Tibial nerve (tissue), 4 donors: ENCODE measurements at regions not wholly inside any gene's neighbourhood (a gene's known extent, or its start where the extent isn't known, plus 50 kb on each side); places are given as distances from the start of the nearest gene placed in this dataset.
"Not testable (repeated sequence)": the region's sequence is repeated elsewhere in the genome, so short reads cannot be mapped to it uniquely, and the experiment has no call there.

ENCODE experiments used
- DNase-seq, 2 donors: peaks; one replicate each; pipeline ENCODE4 v3.0.0-alpha.2; 2019; ENCODE audit warnings: low spot score in 2 of 2
- H3K27ac ChIP-seq, 4 donors: fragments of 200-600 bp; sonication (generic) in 3 of 4; one replicate each; pipeline ENCODE4 v1.5.1; 2017 to 2019; ENCODE audit warnings: mild to moderate bottlenecking in 1 of 4
- H3K27me3 ChIP-seq, 2 donors: fragments of 200-600 bp; sonication (generic) in 1 of 2; one replicate each; pipeline versions ENCODE4 v1.5.1 to v1.6.0; 2017 to 2019
- H3K36me3 ChIP-seq, 3 donors: fragments of 200-600 bp; sonication (generic); one replicate each; pipeline ENCODE4 v1.5.1; 2018 to 2019
- H3K4me1 ChIP-seq, 4 donors: fragments of 200-600 bp; sonication (generic) in 3 of 4; one replicate each; pipeline ENCODE4 v1.5.1; 2017 to 2019
- H3K4me3 ChIP-seq, 4 donors: fragments of 200-600 bp; sonication (generic) in 3 of 4; one replicate each; pipeline ENCODE4 v1.5.1; 2017 to 2019; ENCODE audit warnings: mild to moderate bottlenecking in 1 of 4, moderate library complexity in 1 of 4
- H3K9me3 ChIP-seq, 4 donors: fragments of 200-600 bp; sonication (generic) in 3 of 4; one replicate each; pipeline ENCODE4 v1.5.1; 2017 to 2019
- CTCF ChIP-seq, 5 experiments: fragments of 200-600 bp in 3 of 5; fragments of 450-650 bp in 2 of 5; sonication (generic) in 3 of 5; IDR thresholded peaks; one replicate each; pipeline ENCODE4 v1.5.1; 2016 to 2019; ENCODE audit warnings: antibody characterized with exemption in 5 of 5, mild to moderate bottlenecking in 3 of 5, moderate library complexity in 2 of 5
- EP300 ChIP-seq, 2 donors: sonication (generic); formaldehyde crosslinking; IDR thresholded peaks; one replicate each; pipeline ENCODE4 v1.6.1; 2017; ENCODE audit warnings: antibody characterized with exemption in 2 of 2, mild to moderate bottlenecking in 1 of 2
- POLR2A ChIP-seq, 2 donors: fragments of 450-650 bp; IDR thresholded peaks; one replicate each; pipeline ENCODE4 v1.6.1; 2017; ENCODE audit warnings: antibody characterized with exemption in 2 of 2, mild to moderate bottlenecking in 2 of 2, moderate library complexity in 2 of 2
- WGBS, 2 donors: methylation state at CpG; one replicate each; pipeline ENCODE4 v1.1.5; 2018; 5-methylcytosine and 5-hydroxymethylcytosine counted together

GRCh38 chr9:64070083-64070482 is 1214.9 kb downstream of the FOXD4L5 start:
- DNase-seq, H3K4me3 ChIP-seq: not testable (repeated sequence)
- whole genome bisulfite sequencing, 2 donors: 76 to 86% methylated on average over 13 of the region's 13 CpGs

GRCh38 chr9:64066736-64067368 is 1218.2 kb downstream of the FOXD4L5 start:
- H3K27ac ChIP-seq: no peak overlapping the region
- no peaks in the 10 kb centered on the region for H3K4me1 ChIP-seq
- TF ChIP-seq EP300 (IDR thresholded peaks at IDR 0.05): no peak
- no peak for TF ChIP-seq POLR2A (IDR thresholded peaks at IDR 0.05)
- TF ChIP-seq CTCF (IDR thresholded peaks at IDR 0.05): no peak
- 81 to 85% methylated on average over 20 to 23 of the region's 24 CpGs for WGBS, 2 donors
- DNase-seq: no peak
- H3K36me3 ChIP-seq: no peaks in the 10 kb centered on the region
- H3K4me3 ChIP-seq: no peak overlapping the region
- peaks cover 0 to 11% (median 0%) of the 10 kb centered on the region in 4 donors for H3K9me3 ChIP-seq
- no peaks in the 10 kb centered on the region for H3K27me3 ChIP-seq

More at GRCh38 chr9:64070083-64070482, 1214.9 kb downstream of the FOXD4L5 start:
- H3K9me3 ChIP-seq: peaks cover 0 to 13% (median 0%) of the 10 kb centered on the region in 4 donors
- not testable (repeated sequence) for H3K4me1 ChIP-seq, H3K36me3 ChIP-seq, H3K27ac ChIP-seq, H3K27me3 ChIP-seq

GRCh38 chr9:64061013-64061627 is 1223.9 kb downstream of the FOXD4L5 start:
- H3K27me3 ChIP-seq: no peaks in the 10 kb centered on the region
- H3K4me3 ChIP-seq: no peak overlapping the region
- H3K4me1 ChIP-seq: no peaks in the 10 kb centered on the region
- TF ChIP-seq POLR2A (IDR thresholded peaks at IDR 0.05) (no peak), CTCF (IDR thresholded peaks at IDR 0.05) (no peak), EP300 (IDR thresholded peaks at IDR 0.05) (no peak)
- DNase-seq: no peak
- no peak overlapping the region for H3K27ac ChIP-seq
- WGBS, 2 donors: 75% methylated on average over 7 of the region's 7 CpGs
- no peaks in the 10 kb centered on the region for H3K36me3 ChIP-seq
- H3K9me3 ChIP-seq: no peaks in the 10 kb centered on the region

- DNase-seq, H3K9me3 ChIP-seq, H3K27me3 ChIP-seq, H3K4me3 ChIP-seq, H3K4me1 ChIP-seq, H3K27ac ChIP-seq, H3K36me3 ChIP-seq: not testable (repeated sequence)
- WGBS, 2 donors: 38 to 64% methylated on average over 1 of the region's 1 CpG
Measured at GRCh38 chr9:64058070-64058469, 1226.9 kb downstream of the FOXD4L5 start.

- no peaks in the 10 kb centered on the region for H3K4me1 ChIP-seq
- no peaks in the 10 kb centered on the region for H3K27me3 ChIP-seq
- H3K36me3 ChIP-seq: no peaks in the 10 kb centered on the region
- TF ChIP-seq POLR2A (IDR thresholded peaks at IDR 0.05) (no peak), EP300 (IDR thresholded peaks at IDR 0.05) (no peak), CTCF (IDR thresholded peaks at IDR 0.05) (no peak)
- H3K4me3 ChIP-seq: no peak overlapping the region
- H3K9me3 ChIP-seq: no peaks in the 10 kb centered on the region
- DNase-seq: no peak
- 59 to 69% methylated on average over 4 of the region's 4 CpGs for WGBS, 2 donors
- no peak overlapping the region for H3K27ac ChIP-seq
Measured at GRCh38 chr9:64057553-64057952, 1227.5 kb downstream of the FOXD4L5 start.

GRCh38 chr9:64028925-64029324 is 1256.1 kb downstream of the FOXD4L5 start:
- not testable (repeated sequence) for H3K27me3 ChIP-seq, H3K27ac ChIP-seq, H3K36me3 ChIP-seq, H3K9me3 ChIP-seq, DNase-seq, H3K4me3 ChIP-seq, H3K4me1 ChIP-seq
- 70% methylated on average over 4 of the region's 4 CpGs for WGBS, 2 donors

GRCh38 chr9:64020696-64021491 is 1264.1 kb downstream of the FOXD4L5 start:
- not testable (repeated sequence) for H3K27me3 ChIP-seq, H3K4me1 ChIP-seq, H3K4me3 ChIP-seq, H3K9me3 ChIP-seq, H3K36me3 ChIP-seq, DNase-seq, H3K27ac ChIP-seq
- WGBS, 2 donors: 75 to 88% methylated on average over 26 to 37 of the region's 46 CpGs

GRCh38 chr9:64017666-64018065 is 1267.3 kb downstream of the FOXD4L5 start:
- 60 to 68% methylated on average over 2 of the region's 2 CpGs for WGBS, 2 donors
- H3K9me3 ChIP-seq: peaks cover 0 to 11% (median 0%) of the 10 kb centered on the region in 4 donors
- not testable (repeated sequence) for H3K4me3 ChIP-seq, H3K36me3 ChIP-seq, H3K4me1 ChIP-seq, H3K27me3 ChIP-seq, DNase-seq, H3K27ac ChIP-seq

GRCh38 chr9:64016845-64017406 is 1268.1 kb downstream of the FOXD4L5 start:
- Histone ChIP-seq H3K4me3 (peak overlapping the region in 2 of 4 donors; percentile 21 to 44), H3K9me3 (peaks cover 0 to 11% (median 0%) of the 10 kb centered on the region in 4 donors)
- H3K36me3 ChIP-seq, H3K4me1 ChIP-seq, H3K27ac ChIP-seq, DNase-seq, H3K27me3 ChIP-seq: not testable (repeated sequence)
- WGBS, 2 donors: 53 to 62% methylated on average over 20 to 43 of the region's 46 CpGs
